HCT116 (cell line): ENCODE measurements at regions not wholly inside any gene's neighbourhood (a gene's known extent, or its start where the extent isn't known, plus 50 kb on each side); places are given as distances from the start of the nearest gene placed in this dataset.

Experiments used
- ATAC-seq: fragments of 200-7000 bp; cut with Tn5 transposase; 2 replicates; pipeline ENCODE4 v1.9.1; 2020; ENCODE audit warnings: mild to moderate bottlenecking, moderate library complexity
- BruUV-seq: library from RNA; stranded (reverse); fragments of 400-500 nt; replicated peaks from 2 replicates; lab custom pipeline; 2021; lab: Mats Ljungman, UMichigan
- CTCF ChIA-PET: fragments of 300-600 bp; sonication (Branson Sonifier 250); formaldehyde crosslinking; loops from one replicate; lab custom pipeline; 2021; ENCODE audit warnings: antibody characterized with exemption; lab: Charles Lee
- POLR2A ChIA-PET: fragments of 300-600, 350-600 bp; sonication (Branson Sonifier 250); formaldehyde crosslinking; loops from one replicate; lab custom pipeline; 2021; ENCODE audit warnings: antibody characterized with exemption; lab: Charles Lee
- RAD21 ChIA-PET, 2 experiments: fragments of 300-600 bp; sonication (Branson Sonifier 250); formaldehyde crosslinking; loops; one replicate each; lab custom pipeline; 2023; ENCODE audit warnings: low total read pairs in 2 of 2; ENCODE audit not compliant: uncharacterized antibody in 2 of 2, unreplicated experiment in 2 of 2, low non-redundant PET in 1 of 2; lab: Charles Lee
- DNase-seq: peaks from one replicate; pipeline ENCODE4 v3.0.0-alpha.2; 2010; ENCODE audit warnings: low read depth, low spot score
- H2AFZ ChIP-seq: fragments of 200-600 bp; shearing (Covaris generic), sonication (generic); 2 replicates; pipeline ENCODE4 v1.6.1; 2017; ENCODE audit warnings: low read depth, mixed run types, mixed read lengths, antibody characterized with exemption, low read length; ENCODE audit not compliant: poor library complexity, severe bottlenecking
- H3K27ac ChIP-seq: 2 replicates; pipeline ENCODE4 v1.5.1; 2012; ENCODE audit warnings: low read depth, low read length
- H3K27me3 ChIP-seq: fragments of 200-600 bp; sonication (generic); 2 replicates; pipeline ENCODE4 v1.6.1; 2016; ENCODE audit warnings: mixed run types, low read length, mixed read lengths; ENCODE audit not compliant: insufficient read depth
- H3K36me3 ChIP-seq, 2 experiments: fragments of 200-500 bp in 1 of 2; fragments of 200-600 bp in 1 of 2; sonication (Bioruptor generic) in 1 of 2; sonication (generic) in 1 of 2; 2 replicates each; pipeline versions ENCODE4 v1.5.1 to v1.6.1; 2014 to 2016; ENCODE audit warnings: low read length in 2 of 2, inconsistent platforms in 1 of 2, mixed read lengths in 1 of 2, mixed run types in 1 of 2; ENCODE audit not compliant: insufficient read depth in 2 of 2, control insufficient read depth in 1 of 2
- H3K4me1 ChIP-seq, 2 experiments: fragments of 200-600 bp in 1 of 2; sonication (generic) in 1 of 2; 2 replicates each; pipeline versions ENCODE4 v1.5.1 to v1.6.1; 2012 to 2017; ENCODE audit warnings: low read length in 2 of 2, inconsistent platforms in 1 of 2, mild to moderate bottlenecking in 1 of 2, mixed read lengths in 1 of 2, mixed run types in 1 of 2, moderate library complexity in 1 of 2; ENCODE audit not compliant: insufficient read depth in 2 of 2, control insufficient read depth in 1 of 2
- H3K4me2 ChIP-seq: fragments of 200-600 bp; sonication (generic); 2 replicates; pipeline ENCODE4 v1.6.1; 2017; ENCODE audit warnings: mixed run types, low read length, mixed read lengths
- H3K4me3 ChIP-seq, 2 experiments: fragments of 200-600 bp in 1 of 2; sonication (generic) in 1 of 2; replicated peaks in 1 of 2; 2 replicates each; pipeline ENCODE4 v1.5.1; 2011 to 2016; ENCODE audit warnings: low read length in 2 of 2, control low read depth in 1 of 2, low read depth in 1 of 2, mild to moderate bottlenecking in 1 of 2, mixed read lengths in 1 of 2, mixed run types in 1 of 2
- H3K79me2 ChIP-seq: fragments of 200-600 bp; sonication (generic); 2 replicates; pipeline ENCODE4 v1.6.1; 2017; ENCODE audit warnings: mild to moderate bottlenecking, mixed run types, low read length, moderate library complexity, mixed read lengths; ENCODE audit not compliant: insufficient read depth
- H3K9ac ChIP-seq: fragments of 200-600 bp; sonication (generic); 2 replicates; pipeline ENCODE4 v1.6.1; 2016; ENCODE audit warnings: low read length, mixed read lengths
- H3K9me2 ChIP-seq: fragments of 200-600 bp; sonication (generic), shearing (Covaris generic); 2 replicates; pipeline ENCODE4 v1.6.1; 2017; ENCODE audit warnings: mixed run types, mild to moderate bottlenecking, moderate library complexity; ENCODE audit not compliant: insufficient read depth
- H3K9me3 ChIP-seq, 2 experiments: fragments of 200-500 bp in 1 of 2; fragments of 200-600 bp in 1 of 2; sonication (Bioruptor generic) in 1 of 2; sonication (generic) in 1 of 2; 2 replicates each; pipeline ENCODE4 v1.6.1; 2014 to 2017; ENCODE audit warnings: low read length in 2 of 2, mixed read lengths in 2 of 2, inconsistent platforms in 1 of 2, low read depth in 1 of 2, mild to moderate bottlenecking in 1 of 2, mixed run types in 1 of 2, moderate library complexity in 1 of 2; ENCODE audit not compliant: control insufficient read depth in 1 of 2, insufficient read depth in 1 of 2
- H4K20me1 ChIP-seq: fragments of 200-600 bp; sonication (generic), shearing (Covaris generic); 2 replicates; pipeline ENCODE4 v1.6.1; 2017; ENCODE audit warnings: mixed run types, mild to moderate bottlenecking, moderate library complexity; ENCODE audit not compliant: insufficient read depth
- CBX3 ChIP-seq: IDR thresholded peaks from 2 replicates; pipeline ENCODE4 v1.6.1; 2012; ENCODE audit warnings: low read depth
- CEBPB ChIP-seq: IDR thresholded peaks from 2 replicates; pipeline ENCODE4 v1.6.1; 2012; ENCODE audit warnings: low read depth
- EGR1 ChIP-seq: IDR thresholded peaks from 2 replicates; pipeline ENCODE4 v1.6.1; 2012; ENCODE audit warnings: low read depth
- EZH2 ChIP-seq: fragments of 200-600 bp; sonication (generic); IDR thresholded peaks from 2 replicates; pipeline ENCODE4 v1.6.1; 2017; ENCODE audit warnings: antibody characterized with exemption, mixed run types
- JUND ChIP-seq: IDR thresholded peaks from 2 replicates; pipeline ENCODE4 v1.6.1; 2012
- POLR2A ChIP-seq: IDR thresholded peaks from 2 replicates; pipeline ENCODE4 v1.7.0; 2011; ENCODE audit warnings: borderline replicate concordance; ENCODE audit not compliant: insufficient read depth, insufficient read length; ENCODE audit errors: extremely low read depth
- POLR2AphosphoS5 ChIP-seq: IDR thresholded peaks from 2 replicates; pipeline ENCODE4 v1.6.1; 2011; ENCODE audit warnings: mild to moderate bottlenecking, low read depth, low read length, moderate library complexity
- SIN3A ChIP-seq: IDR thresholded peaks from 2 replicates; pipeline ENCODE4 v1.6.1; 2012; ENCODE audit warnings: low read depth
- TCF7L2 ChIP-seq: IDR thresholded peaks from 2 replicates; pipeline ENCODE4 v1.7.0; 2011; ENCODE audit warnings: borderline replicate concordance, inconsistent platforms; ENCODE audit not compliant: insufficient read depth, insufficient read length; ENCODE audit errors: extremely low read depth
- YY1 ChIP-seq: IDR thresholded peaks from 2 replicates; pipeline ENCODE4 v1.6.1; 2011; ENCODE audit warnings: low read length, low read depth, moderate library complexity, mild to moderate bottlenecking; ENCODE audit not compliant: insufficient replicate concordance; ENCODE audit errors: extremely low read depth
- ZNF274 ChIP-seq: fragments of 200-500 bp; sonication (Bioruptor generic); IDR thresholded peaks from 2 replicates; pipeline ENCODE4 v1.6.1; 2014; ENCODE audit warnings: mild to moderate bottlenecking, low read depth, low read length, inconsistent platforms
- intact Hi-C: fragments of 100-400 bp; cut with micrococcal nuclease; formaldehyde crosslinking; loops from 2 replicates; pipeline ENCODE4 v1.10.0; 2022
- TF ChIP-seq, protein P1 (sequence below): IDR thresholded peaks from 2 replicates; pipeline ENCODE4 v1.6.1; 2012
- TF ChIP-seq, protein P2 (sequence below): IDR thresholded peaks from 2 replicates; pipeline ENCODE4 v1.6.1; 2012; ENCODE audit warnings: low read depth
- TF ChIP-seq, protein P3 (sequence below): IDR thresholded peaks from 2 replicates; pipeline ENCODE4 v1.6.1; 2011; ENCODE audit warnings: mild to moderate bottlenecking, low read length, moderate library complexity; ENCODE audit not compliant: insufficient replicate concordance; ENCODE audit errors: extremely low read depth
- TF ChIP-seq, protein P4 (sequence below): IDR thresholded peaks from 2 replicates; pipeline ENCODE4 v1.6.1; 2012

DNA sequence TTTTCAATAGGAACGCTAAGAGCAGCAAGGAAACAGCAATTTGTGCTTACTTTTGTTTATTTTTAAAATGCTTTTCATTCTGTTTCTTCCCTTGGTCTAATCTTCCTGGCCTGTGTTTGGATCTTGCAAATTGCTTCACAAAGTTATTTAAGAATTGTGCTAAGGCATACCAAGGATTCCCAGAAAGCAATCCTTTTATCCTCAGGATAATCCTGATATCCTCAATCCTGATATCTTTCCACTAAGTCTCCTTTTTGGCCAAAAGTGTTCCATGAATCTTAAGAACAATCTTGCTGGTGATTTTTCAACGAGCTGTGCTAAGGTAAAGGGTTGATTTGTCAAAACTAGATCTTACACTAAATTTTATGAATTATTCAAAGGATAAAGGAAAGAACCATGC is 1577.9 kb downstream of the PLA2G4A start:
- H3K79me2 ChIP-seq, result no peaks in the 10 kb centered on the region
- H4K20me1 ChIP-seq, result no peaks in the 10 kb centered on the region
- TF ChIP-seq EGR1 (no peak), YY1 (no peak), CBX3 (no peak), EZH2 (no peak), JUND (no peak), ZNF274 (no peak), SIN3A (no peak), TCF7L2 (no peak), CEBPB (no peak), POLR2AphosphoS5 (no peak), POLR2A (no peak)
- TF ChIP-seq, protein P1, sequence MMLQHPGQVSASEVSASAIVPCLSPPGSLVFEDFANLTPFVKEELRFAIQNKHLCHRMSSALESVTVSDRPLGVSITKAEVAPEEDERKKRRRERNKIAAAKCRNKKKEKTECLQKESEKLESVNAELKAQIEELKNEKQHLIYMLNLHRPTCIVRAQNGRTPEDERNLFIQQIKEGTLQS, result no peak
- TF ChIP-seq, protein P2, sequence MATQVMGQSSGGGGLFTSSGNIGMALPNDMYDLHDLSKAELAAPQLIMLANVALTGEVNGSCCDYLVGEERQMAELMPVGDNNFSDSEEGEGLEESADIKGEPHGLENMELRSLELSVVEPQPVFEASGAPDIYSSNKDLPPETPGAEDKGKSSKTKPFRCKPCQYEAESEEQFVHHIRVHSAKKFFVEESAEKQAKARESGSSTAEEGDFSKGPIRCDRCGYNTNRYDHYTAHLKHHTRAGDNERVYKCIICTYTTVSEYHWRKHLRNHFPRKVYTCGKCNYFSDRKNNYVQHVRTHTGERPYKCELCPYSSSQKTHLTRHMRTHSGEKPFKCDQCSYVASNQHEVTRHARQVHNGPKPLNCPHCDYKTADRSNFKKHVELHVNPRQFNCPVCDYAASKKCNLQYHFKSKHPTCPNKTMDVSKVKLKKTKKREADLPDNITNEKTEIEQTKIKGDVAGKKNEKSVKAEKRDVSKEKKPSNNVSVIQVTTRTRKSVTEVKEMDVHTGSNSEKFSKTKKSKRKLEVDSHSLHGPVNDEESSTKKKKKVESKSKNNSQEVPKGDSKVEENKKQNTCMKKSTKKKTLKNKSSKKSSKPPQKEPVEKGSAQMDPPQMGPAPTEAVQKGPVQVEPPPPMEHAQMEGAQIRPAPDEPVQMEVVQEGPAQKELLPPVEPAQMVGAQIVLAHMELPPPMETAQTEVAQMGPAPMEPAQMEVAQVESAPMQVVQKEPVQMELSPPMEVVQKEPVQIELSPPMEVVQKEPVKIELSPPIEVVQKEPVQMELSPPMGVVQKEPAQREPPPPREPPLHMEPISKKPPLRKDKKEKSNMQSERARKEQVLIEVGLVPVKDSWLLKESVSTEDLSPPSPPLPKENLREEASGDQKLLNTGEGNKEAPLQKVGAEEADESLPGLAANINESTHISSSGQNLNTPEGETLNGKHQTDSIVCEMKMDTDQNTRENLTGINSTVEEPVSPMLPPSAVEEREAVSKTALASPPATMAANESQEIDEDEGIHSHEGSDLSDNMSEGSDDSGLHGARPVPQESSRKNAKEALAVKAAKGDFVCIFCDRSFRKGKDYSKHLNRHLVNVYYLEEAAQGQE, result no peak
- TF ChIP-seq, protein P3, sequence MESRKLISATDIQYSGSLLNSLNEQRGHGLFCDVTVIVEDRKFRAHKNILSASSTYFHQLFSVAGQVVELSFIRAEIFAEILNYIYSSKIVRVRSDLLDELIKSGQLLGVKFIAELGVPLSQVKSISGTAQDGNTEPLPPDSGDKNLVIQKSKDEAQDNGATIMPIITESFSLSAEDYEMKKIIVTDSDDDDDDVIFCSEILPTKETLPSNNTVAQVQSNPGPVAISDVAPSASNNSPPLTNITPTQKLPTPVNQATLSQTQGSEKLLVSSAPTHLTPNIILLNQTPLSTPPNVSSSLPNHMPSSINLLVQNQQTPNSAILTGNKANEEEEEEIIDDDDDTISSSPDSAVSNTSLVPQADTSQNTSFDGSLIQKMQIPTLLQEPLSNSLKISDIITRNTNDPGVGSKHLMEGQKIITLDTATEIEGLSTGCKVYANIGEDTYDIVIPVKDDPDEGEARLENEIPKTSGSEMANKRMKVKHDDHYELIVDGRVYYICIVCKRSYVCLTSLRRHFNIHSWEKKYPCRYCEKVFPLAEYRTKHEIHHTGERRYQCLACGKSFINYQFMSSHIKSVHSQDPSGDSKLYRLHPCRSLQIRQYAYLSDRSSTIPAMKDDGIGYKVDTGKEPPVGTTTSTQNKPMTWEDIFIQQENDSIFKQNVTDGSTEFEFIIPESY, result no peak
- TF ChIP-seq, protein P4, sequence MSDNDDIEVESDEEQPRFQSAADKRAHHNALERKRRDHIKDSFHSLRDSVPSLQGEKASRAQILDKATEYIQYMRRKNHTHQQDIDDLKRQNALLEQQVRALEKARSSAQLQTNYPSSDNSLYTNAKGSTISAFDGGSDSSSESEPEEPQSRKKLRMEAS, result no peak
- no peak for ATAC-seq
- ChIA-PET RAD21 (no interaction called here), POLR2A (no interaction called here), CTCF (no interaction called here)
- H3K36me3 ChIP-seq, result no peaks in the 10 kb centered on the region
- H3K4me3 ChIP-seq, result no peak overlapping the region
- H3K9me2 ChIP-seq, result no peaks in the 10 kb centered on the region; the same call in 1 of the 2 replicates
- H3K4me2 ChIP-seq, result no peak overlapping the region
- H3K9me3 ChIP-seq, result no peaks in the 10 kb centered on the region
- no peaks in the 10 kb centered on the region for H3K27me3 ChIP-seq
- H3K27ac ChIP-seq, result no peak overlapping the region
- BruUV-seq, result no TSS peak
- H2AFZ ChIP-seq, result no peak overlapping the region
- no peaks in the 10 kb centered on the region for H3K4me1 ChIP-seq
- intact Hi-C loops, result no loop called here
- H3K9ac ChIP-seq, result no peak overlapping the region
- DNase-seq, result no peak
